HG03097 (cell line): ENCODE measurements at regions not wholly inside any gene's neighbourhood (a gene's known extent, or its start where the extent isn't known, plus 50 kb on each side); places are given as distances from the start of the nearest gene placed in this dataset.

ENCODE experiments used
- ATAC-seq: cut with Tn5 transposase; IDR thresholded peaks from one replicate; pipeline ENCODE4 v1.9.1; 2021; ENCODE audit not compliant: unreplicated experiment, low FRiP score

- no peak for ATAC-seq
These were observed 123.5 kb downstream of the MBD2 start for GRCh38 chr18:54100920-54101470.

GRCh38 chr18:54100466-54100865, 124.0 kb downstream of the MBD2 start:
- no peak for ATAC-seq

- ATAC-seq, result peak; percentile 60
These were observed 130.0 kb downstream of the MBD2 start for GRCh38 chr18:54094474-54094873.

GRCh38 chr18:54090856-54091255, 133.6 kb downstream of the MBD2 start:
- ATAC-seq, result no peak

GRCh38 chr18:54089749-54090459, 134.6 kb downstream of the MBD2 start:
- no peak for ATAC-seq

GRCh38 chr18:54086863-54087262, 137.6 kb downstream of the MBD2 start:
- no peak for ATAC-seq

- peak; percentile 78 for ATAC-seq
These were observed 138.2 kb downstream of the MBD2 start for GRCh38 chr18:54086046-54086802.

- no peak for ATAC-seq
These were observed 143.6 kb downstream of the MBD2 start for GRCh38 chr18:54080858-54081257.

- ATAC-seq, result no peak
These were observed 148.3 kb downstream of the MBD2 start for GRCh38 chr18:54076166-54076565.

- no peak for ATAC-seq
These were observed 148.8 kb downstream of the MBD2 start for GRCh38 chr18:54075689-54076088.

GRCh38 chr18:54069729-54070128, 154.7 kb downstream of the MBD2 start:
- ATAC-seq, result no peak

GRCh38 chr18:54060343-54061005, 164.0 kb downstream of the MBD2 start:
- ATAC-seq, result no peak

- ATAC-seq, result no peak
These were observed 171.6 kb downstream of the MBD2 start for GRCh38 chr18:54052732-54053429.

- ATAC-seq, result no peak
These were observed 172.2 kb downstream of the MBD2 start for GRCh38 chr18:54052259-54052658.

GRCh38 chr18:54043484-54044251, 180.8 kb downstream of the MBD2 start:
- no peak for ATAC-seq

- no peak for ATAC-seq
These were observed 188.5 kb downstream of the MBD2 start for GRCh38 chr18:54035927-54036326.

GRCh38 chr18:54033052-54033451, 191.4 kb downstream of the MBD2 start:
- no peak for ATAC-seq

GRCh38 chr18:54032412-54032811, 192.1 kb downstream of the MBD2 start:
- ATAC-seq, result no peak

GRCh38 chr18:54031243-54031642, 193.2 kb downstream of the MBD2 start:
- no peak for ATAC-seq

- ATAC-seq, result no peak
These were observed 194.0 kb downstream of the MBD2 start for GRCh38 chr18:54030434-54030833.
